HG03342 (cell line): ENCODE measurements at regions not wholly inside any gene's neighbourhood (a gene's known extent, or its start where the extent isn't known, plus 50 kb on each side); places are given as distances from the start of the nearest gene placed in this dataset.

Experiments used
- ATAC-seq: cut with Tn5 transposase; IDR thresholded peaks from one replicate; pipeline ENCODE4 v1.9.1; 2021; ENCODE audit warnings: mild to moderate bottlenecking, moderate library complexity; ENCODE audit not compliant: unreplicated experiment

GRCh38 chr3:61311044-61311443 is 59.8 kb upstream of the FHIT start:
- ATAC-seq: no peak

- ATAC-seq: no peak
Measured at GRCh38 chr3:61315871-61316270, 64.6 kb upstream of the FHIT start.

GRCh38 chr3:61323094-61323493 is 71.8 kb upstream of the FHIT start:
- ATAC-seq: no peak

GRCh38 chr3:61331929-61332552 is 80.8 kb upstream of the FHIT start:
- no peak for ATAC-seq

GRCh38 chr3:61333192-61333961 is 82.1 kb upstream of the FHIT start:
- no peak for ATAC-seq

GRCh38 chr3:61334783-61335182 is 83.5 kb upstream of the FHIT start:
- no peak for ATAC-seq

GRCh38 chr3:61340931-61341461 is 89.7 kb upstream of the FHIT start:
- ATAC-seq: no peak

- no peak for ATAC-seq
Measured at GRCh38 chr3:61343543-61343942, 92.3 kb upstream of the FHIT start.

- no peak for ATAC-seq
Measured at GRCh38 chr3:61345020-61345419, 93.8 kb upstream of the FHIT start.

- no peak for ATAC-seq
Measured at GRCh38 chr3:61347981-61348380, 96.7 kb upstream of the FHIT start.

- ATAC-seq: no peak
Measured at GRCh38 chr3:61349717-61350116, 98.5 kb upstream of the FHIT start.

GRCh38 chr3:61350782-61351309 is 99.6 kb upstream of the FHIT start:
- ATAC-seq: no peak

GRCh38 chr3:61352306-61352705 is 101.1 kb upstream of the FHIT start:
- no peak for ATAC-seq

GRCh38 chr3:61353382-61353781 is 102.1 kb upstream of the FHIT start:
- ATAC-seq: no peak

- ATAC-seq: no peak
Measured at GRCh38 chr3:61354604-61355003, 103.4 kb upstream of the FHIT start.

GRCh38 chr3:61356685-61357084 is 105.4 kb upstream of the FHIT start:
- ATAC-seq: no peak

- no peak for ATAC-seq
Measured at GRCh38 chr3:61357902-61358301, 106.7 kb upstream of the FHIT start.

GRCh38 chr3:61358364-61358763 is 107.1 kb upstream of the FHIT start:
- ATAC-seq: peak; percentile 99

- no peak for ATAC-seq
Measured at GRCh38 chr3:61360297-61360965, 109.2 kb upstream of the FHIT start.

- ATAC-seq: no peak
Measured at GRCh38 chr3:61369678-61370077, 118.4 kb upstream of the FHIT start.

- ATAC-seq: no peak
Measured at GRCh38 chr3:61371123-61371522, 119.9 kb upstream of the FHIT start.

GRCh38 chr3:61372723-61373122 is 121.5 kb upstream of the FHIT start:
- ATAC-seq: no peak
